OCI-LY1 (cell line): ENCODE measurements at regions not wholly inside any gene's neighbourhood (a gene's known extent, or its start where the extent isn't known, plus 50 kb on each side); places are given as distances from the start of the nearest gene placed in this dataset.

Experiments
- H2AFZ ChIP-seq: fragments of 200-600 bp; sonication (generic), shearing (Covaris generic); 2 replicates; pipeline ENCODE4 v1.6.0; 2014; ENCODE audit warnings: antibody characterized with exemption, mild to moderate bottlenecking, low read length
- H3F3A ChIP-seq: fragments of 200-600 bp; sonication (generic), shearing (Covaris generic); 2 replicates; pipeline ENCODE4 v1.6.0; 2014; ENCODE audit warnings: mild to moderate bottlenecking, antibody characterized with exemption, low read length, moderate library complexity; ENCODE audit not compliant: insufficient read depth
- H3K27ac ChIP-seq: fragments of 200-600 bp; sonication (generic); 2 replicates; pipeline ENCODE4 v1.5.1; 2014; ENCODE audit warnings: low read length, mixed run types, mild to moderate bottlenecking, low read depth; ENCODE audit not compliant: poor library complexity, severe bottlenecking
- H3K27me3 ChIP-seq: fragments of 200-600 bp; sonication (generic); 2 replicates; pipeline ENCODE4 v1.6.0; 2014; ENCODE audit warnings: antibody characterized with exemption, mild to moderate bottlenecking, low read length, moderate library complexity; ENCODE audit not compliant: insufficient read depth
- H3K36me3 ChIP-seq: fragments of 200-600 bp; sonication (generic); 2 replicates; pipeline ENCODE4 v1.6.1; 2014; ENCODE audit warnings: mild to moderate bottlenecking, antibody characterized with exemption, low read length, moderate library complexity, mixed read lengths; ENCODE audit not compliant: insufficient read depth
- H3K4me1 ChIP-seq: fragments of 200-600 bp; sonication (generic); 2 replicates; pipeline ENCODE4 v1.5.1; 2014; ENCODE audit warnings: mild to moderate bottlenecking, low read length, moderate library complexity; ENCODE audit not compliant: insufficient read depth, severe bottlenecking
- H3K4me2 ChIP-seq: fragments of 200-600 bp; sonication (generic), shearing (Covaris generic); 2 replicates; pipeline ENCODE4 v1.6.1; 2014; ENCODE audit warnings: low read length
- H3K4me3 ChIP-seq: fragments of 200-600 bp; sonication (generic); 2 replicates; pipeline ENCODE4 v1.5.1; 2014; ENCODE audit warnings: low read length, low read depth, mild to moderate bottlenecking, mixed read lengths; ENCODE audit not compliant: poor library complexity, severe bottlenecking
- H3K79me2 ChIP-seq: fragments of 200-600 bp; shearing (Covaris generic); 2 replicates; pipeline ENCODE4 v1.6.1; 2016; ENCODE audit warnings: mixed run types, low read length, mixed read lengths; ENCODE audit not compliant: insufficient read depth
- H3K9ac ChIP-seq: fragments of 200-600 bp; sonication (generic), shearing (Covaris generic); 2 replicates; pipeline ENCODE4 v1.6.1; 2014; ENCODE audit warnings: mild to moderate bottlenecking, low read length, mixed read lengths
- H3K9me2 ChIP-seq: fragments of 200-600 bp; sonication (generic), shearing (Covaris generic); 2 replicates; pipeline ENCODE4 v1.6.1; 2014; ENCODE audit warnings: low read depth, mild to moderate bottlenecking, low read length, mixed read lengths
- H3K9me3 ChIP-seq: fragments of 200-600 bp; shearing (Covaris generic); 2 replicates; pipeline ENCODE4 v1.6.1; 2014; ENCODE audit warnings: low read length, mixed read lengths
- H4K20me1 ChIP-seq: fragments of 200-600 bp; sonication (generic), shearing (Covaris generic); 2 replicates; pipeline ENCODE4 v1.6.0; 2016; ENCODE audit warnings: mild to moderate bottlenecking, low read length; ENCODE audit not compliant: insufficient read depth
- EZH2 ChIP-seq: fragments of 200-600 bp; sonication (generic), shearing (Covaris generic); IDR thresholded peaks from 2 replicates; pipeline ENCODE4 v1.8.0; 2017; ENCODE audit warnings: borderline replicate concordance, mixed run types, mild to moderate bottlenecking, antibody characterized with exemption, low read length, moderate library complexity, mixed read lengths
- TF ChIP-seq, protein P1 (sequence below): fragments of 200-600 bp; sonication (generic), shearing (Covaris generic); IDR thresholded peaks from 2 replicates; pipeline ENCODE4 v1.5.1; 2017; ENCODE audit warnings: mild to moderate bottlenecking, antibody characterized with exemption, low read length, moderate library complexity, mixed read lengths

DNA sequence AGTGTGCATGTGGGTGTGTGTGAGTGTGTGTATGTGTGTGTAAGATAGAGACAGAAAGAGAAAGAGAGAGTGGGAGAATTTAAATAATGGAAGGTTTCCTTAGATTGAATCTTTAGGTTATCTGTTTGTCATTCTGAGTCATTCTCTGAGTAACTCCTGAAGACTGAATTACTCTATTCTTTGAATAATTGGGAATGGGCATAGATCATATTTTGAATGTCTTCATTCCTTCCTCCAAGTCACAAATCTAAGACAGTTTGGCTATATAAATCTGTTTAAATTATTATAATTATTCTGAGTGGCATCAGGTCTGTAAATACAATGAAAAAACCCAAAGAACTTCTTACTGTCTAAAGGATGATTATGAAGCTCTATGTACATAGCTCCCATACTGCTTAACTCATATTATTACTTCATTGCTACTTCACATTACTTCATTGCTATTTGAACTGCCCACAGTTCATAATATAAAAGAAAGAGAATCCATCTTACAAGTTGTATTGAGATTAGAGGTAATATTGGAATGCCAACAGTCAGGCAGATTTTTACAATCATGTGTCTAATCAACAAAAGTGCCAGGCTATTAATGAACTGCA is 346.6 kb upstream of the CCDC179 start:
- Histone ChIP-seq H3K27me3 (no peaks in the 10 kb centered on the region), H3K9me2 (no peaks in the 10 kb centered on the region), H3K27ac (no peak overlapping the region), H2AFZ (no peak overlapping the region), H4K20me1 (no peaks in the 10 kb centered on the region), H3K36me3 (no peaks in the 10 kb centered on the region), H3K4me2 (no peak overlapping the region), H3K4me1 (no peaks in the 10 kb centered on the region), H3K4me3 (no peak overlapping the region), H3K9ac (no peak overlapping the region), H3K9me3 (peaks cover 7% of the 10 kb centered on the region; the same call in 1 of the 2 replicates), H3F3A (no peaks in the 10 kb centered on the region), H3K79me2 (no peaks in the 10 kb centered on the region)
- TF ChIP-seq EZH2 = no peak
- TF ChIP-seq, protein P1, sequence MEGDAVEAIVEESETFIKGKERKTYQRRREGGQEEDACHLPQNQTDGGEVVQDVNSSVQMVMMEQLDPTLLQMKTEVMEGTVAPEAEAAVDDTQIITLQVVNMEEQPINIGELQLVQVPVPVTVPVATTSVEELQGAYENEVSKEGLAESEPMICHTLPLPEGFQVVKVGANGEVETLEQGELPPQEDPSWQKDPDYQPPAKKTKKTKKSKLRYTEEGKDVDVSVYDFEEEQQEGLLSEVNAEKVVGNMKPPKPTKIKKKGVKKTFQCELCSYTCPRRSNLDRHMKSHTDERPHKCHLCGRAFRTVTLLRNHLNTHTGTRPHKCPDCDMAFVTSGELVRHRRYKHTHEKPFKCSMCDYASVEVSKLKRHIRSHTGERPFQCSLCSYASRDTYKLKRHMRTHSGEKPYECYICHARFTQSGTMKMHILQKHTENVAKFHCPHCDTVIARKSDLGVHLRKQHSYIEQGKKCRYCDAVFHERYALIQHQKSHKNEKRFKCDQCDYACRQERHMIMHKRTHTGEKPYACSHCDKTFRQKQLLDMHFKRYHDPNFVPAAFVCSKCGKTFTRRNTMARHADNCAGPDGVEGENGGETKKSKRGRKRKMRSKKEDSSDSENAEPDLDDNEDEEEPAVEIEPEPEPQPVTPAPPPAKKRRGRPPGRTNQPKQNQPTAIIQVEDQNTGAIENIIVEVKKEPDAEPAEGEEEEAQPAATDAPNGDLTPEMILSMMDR = no peak

DNA sequence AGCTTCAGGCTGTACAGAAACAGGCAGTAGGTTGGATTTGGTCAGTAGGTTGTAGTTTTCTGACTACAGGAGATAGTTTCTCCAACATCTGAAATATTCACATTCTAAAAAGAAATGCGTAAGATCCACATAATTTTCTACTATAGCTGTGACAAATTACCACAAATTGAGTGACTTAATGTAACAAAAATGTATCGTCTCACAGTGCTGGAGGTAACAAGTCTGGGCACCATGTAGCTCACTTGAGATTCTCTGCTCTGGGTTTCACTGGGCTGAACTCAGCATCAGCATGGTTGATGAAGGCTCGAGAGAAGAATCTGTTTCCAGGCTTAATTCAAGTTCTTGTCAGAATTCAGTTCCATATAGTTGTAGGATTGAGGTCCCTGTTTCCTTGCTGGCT is 350.9 kb upstream of the CCDC179 start:
- no peaks in the 10 kb centered on the region for H3K36me3 ChIP-seq
- H2AFZ ChIP-seq = no peak overlapping the region
- H4K20me1 ChIP-seq = no peaks in the 10 kb centered on the region
- TF ChIP-seq, protein P1 = no peak
- no peak for TF ChIP-seq EZH2
- no peaks in the 10 kb centered on the region for H3K27me3 ChIP-seq
- H3F3A ChIP-seq = no peaks in the 10 kb centered on the region
- no peaks in the 10 kb centered on the region for H3K9me2 ChIP-seq
- no peak overlapping the region for H3K9ac ChIP-seq
- no peaks in the 10 kb centered on the region for H3K79me2 ChIP-seq
- H3K4me2 ChIP-seq = no peak overlapping the region
- no peak overlapping the region for H3K27ac ChIP-seq
- H3K4me3 ChIP-seq = no peak overlapping the region
- no peaks in the 10 kb centered on the region for H3K9me3 ChIP-seq
- no peaks in the 10 kb centered on the region for H3K4me1 ChIP-seq

DNA sequence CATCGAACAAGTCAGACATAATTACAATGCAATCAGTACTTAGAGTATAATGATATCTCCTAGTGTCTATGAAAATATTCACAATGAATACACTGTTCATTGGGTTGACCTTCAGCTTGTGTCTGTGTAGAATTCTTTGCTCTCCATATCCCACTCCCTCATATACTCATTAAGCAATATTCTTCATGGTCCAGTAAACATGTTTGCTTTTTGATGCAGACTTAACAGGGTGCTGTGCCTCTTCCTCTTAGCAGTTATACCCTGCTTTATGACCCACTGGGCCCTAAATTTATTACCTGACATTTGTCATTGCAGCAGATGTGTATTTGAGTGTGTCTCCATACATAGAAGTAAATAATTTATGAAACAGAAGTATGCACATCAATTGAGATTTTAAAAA is 352.5 kb upstream of the CCDC179 start:
- H3K9ac ChIP-seq = no peak overlapping the region
- no peaks in the 10 kb centered on the region for H3F3A ChIP-seq
- H3K79me2 ChIP-seq = no peaks in the 10 kb centered on the region
- H3K9me2 ChIP-seq = no peaks in the 10 kb centered on the region
- H3K4me1 ChIP-seq = no peaks in the 10 kb centered on the region
- H4K20me1 ChIP-seq = no peaks in the 10 kb centered on the region
- H3K36me3 ChIP-seq = no peaks in the 10 kb centered on the region
- no peaks in the 10 kb centered on the region for H3K27me3 ChIP-seq
- H3K9me3 ChIP-seq = no peaks in the 10 kb centered on the region
- H3K4me3 ChIP-seq = no peak overlapping the region
- TF ChIP-seq, protein P1 = no peak
- no peak for TF ChIP-seq EZH2
- no peak overlapping the region for H2AFZ ChIP-seq
- H3K27ac ChIP-seq = no peak overlapping the region
- H3K4me2 ChIP-seq = no peak overlapping the region
